Neural progenitor cell (in vitro differentiated cells): ENCODE measurements at regions not wholly inside any gene's neighbourhood (a gene's known extent, or its start where the extent isn't known, plus 50 kb on each side); places are given as distances from the start of the nearest gene placed in this dataset.

Source experiments
- DNase-seq: peaks from one replicate; pipeline ENCODE4 v3.0.0-alpha.2; 2016; ENCODE audit warnings: low spot score
- H2AFZ ChIP-seq: fragments of 200-600 bp; sonication (generic); replicated peaks from 2 replicates; pipeline ENCODE4 v1.6.1; 2016; ENCODE audit warnings: antibody characterized with exemption
- H3F3A ChIP-seq: fragments of 200-600 bp; sonication (generic); 2 replicates; pipeline ENCODE4 v1.6.1; 2016; ENCODE audit warnings: antibody characterized with exemption, low read depth
- H3K27ac ChIP-seq: fragments of 200-600 bp; sonication (generic); 2 replicates; pipeline ENCODE4 v1.5.1; 2016; ENCODE audit warnings: mild to moderate bottlenecking
- H3K27me3 ChIP-seq: fragments of 200-600 bp; sonication (generic); 2 replicates; pipeline ENCODE4 v1.6.1; 2016; ENCODE audit warnings: mild to moderate bottlenecking, moderate library complexity
- H3K36me3 ChIP-seq: fragments of 200-600 bp; sonication (generic); 2 replicates; pipeline ENCODE4 v1.5.1; 2016
- H3K4me1 ChIP-seq: fragments of 200-600 bp; sonication (generic); 2 replicates; pipeline ENCODE4 v1.6.1; 2016; ENCODE audit warnings: mixed run types
- H3K4me2 ChIP-seq: fragments of 200-600 bp; sonication (generic); 2 replicates; pipeline ENCODE4 v1.6.1; 2016
- H3K4me3 ChIP-seq: fragments of 200-600 bp; sonication (generic); 2 replicates; pipeline ENCODE4 v1.5.1; 2016
- H3K79me2 ChIP-seq: fragments of 200-600 bp; sonication (generic); 2 replicates; pipeline ENCODE4 v1.6.1; 2016; ENCODE audit warnings: low read depth
- H3K9ac ChIP-seq: fragments of 200-600 bp; sonication (generic); 2 replicates; pipeline ENCODE4 v1.6.1; 2016
- H3K9me3 ChIP-seq: fragments of 200-600 bp; sonication (generic); 2 replicates; pipeline ENCODE4 v1.5.1; 2016; ENCODE audit warnings: low read depth
- H4K20me1 ChIP-seq: fragments of 200-600 bp; sonication (generic); 2 replicates; pipeline ENCODE4 v1.6.1; 2016; ENCODE audit warnings: low read depth
- H3K27ac Mint-ChIP-seq: 3 replicates; pipeline ENCODE4 v1.8.0; 2021; ENCODE audit warnings: mixed read lengths
- H3K27me3 Mint-ChIP-seq: 2 replicates; pipeline ENCODE4 v1.8.0; 2022; ENCODE audit warnings: low read depth, mild to moderate bottlenecking, inconsistent platforms, moderate library complexity, mixed read lengths; ENCODE audit not compliant: insufficient read depth
- H3K36me3 Mint-ChIP-seq: 3 replicates; pipeline ENCODE4 v1.8.0; 2021; ENCODE audit warnings: mixed read lengths
- H3K4me1 Mint-ChIP-seq: 3 replicates; pipeline ENCODE4 v1.8.0; 2021; ENCODE audit warnings: mixed read lengths
- H3K4me3 Mint-ChIP-seq: 3 replicates; pipeline ENCODE4 v1.8.0; 2021; ENCODE audit warnings: mild to moderate bottlenecking, moderate library complexity, mixed read lengths
- H3K9me3 Mint-ChIP-seq: 3 replicates; pipeline ENCODE4 v1.8.0; 2020; ENCODE audit warnings: mixed read lengths
- CTCF ChIP-seq: fragments of 200-600 bp; sonication (generic); IDR thresholded peaks from 2 replicates; pipeline ENCODE4 v1.5.1; 2017; ENCODE audit warnings: antibody characterized with exemption, mild to moderate bottlenecking
- EZH2 ChIP-seq: fragments of 200-600 bp; sonication (generic); IDR thresholded peaks from 2 replicates; pipeline ENCODE4 v1.6.1; 2017; ENCODE audit warnings: antibody characterized with exemption, mild to moderate bottlenecking, moderate library complexity
- EZH2phosphoT487 ChIP-seq: fragments of 200-600 bp; sonication (generic); IDR thresholded peaks from 2 replicates; pipeline ENCODE4 v1.6.1; 2017; ENCODE audit warnings: antibody characterized with exemption

DNA sequence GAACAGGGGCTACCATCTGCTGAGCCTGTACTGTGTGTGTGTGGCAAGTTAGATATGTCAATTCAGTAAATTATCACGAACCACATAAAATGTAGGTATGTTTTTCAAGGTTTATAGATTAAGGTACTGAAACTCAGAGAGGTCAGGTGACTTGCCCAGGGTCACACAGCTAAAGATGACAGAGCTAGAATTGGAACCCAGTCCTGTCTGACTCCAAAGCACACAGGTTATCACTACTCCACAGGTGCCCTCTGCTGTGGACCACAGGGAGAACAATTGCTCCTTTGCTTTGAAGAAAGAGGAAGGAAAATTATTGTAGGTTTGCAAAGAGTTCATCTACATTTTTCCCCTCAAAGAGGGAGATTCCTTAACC, 229.7 kb upstream of the AGAP1 start:
- Histone ChIP-seq H3K27me3 (no peaks in the 10 kb centered on the region), H3K36me3 (no peaks in the 10 kb centered on the region), H4K20me1 (no peaks in the 10 kb centered on the region), H3K9ac (no peak overlapping the region), H3K4me3 (no peak overlapping the region), H3K4me2 (no peak overlapping the region), H3K27ac (no peak overlapping the region), H3K9me3 (no peaks in the 10 kb centered on the region), H3K79me2 (no peaks in the 10 kb centered on the region), H3F3A (no peaks in the 10 kb centered on the region), H3K4me1 (no peaks in the 10 kb centered on the region), H2AFZ (no peak overlapping the region)
- TF ChIP-seq CTCF (no peak), EZH2phosphoT487 (no peak), EZH2 (no peak)
- Mint-ChIP-seq H3K9me3 (no peaks in the 10 kb centered on the region), H3K36me3 (no peaks in the 10 kb centered on the region), H3K27me3 (peaks cover 8% of the 10 kb centered on the region), H3K4me1 (peaks cover 39% of the 10 kb centered on the region), H3K27ac (no peak overlapping the region), H3K4me3 (no peak overlapping the region)
- no peak for DNase-seq

DNA sequence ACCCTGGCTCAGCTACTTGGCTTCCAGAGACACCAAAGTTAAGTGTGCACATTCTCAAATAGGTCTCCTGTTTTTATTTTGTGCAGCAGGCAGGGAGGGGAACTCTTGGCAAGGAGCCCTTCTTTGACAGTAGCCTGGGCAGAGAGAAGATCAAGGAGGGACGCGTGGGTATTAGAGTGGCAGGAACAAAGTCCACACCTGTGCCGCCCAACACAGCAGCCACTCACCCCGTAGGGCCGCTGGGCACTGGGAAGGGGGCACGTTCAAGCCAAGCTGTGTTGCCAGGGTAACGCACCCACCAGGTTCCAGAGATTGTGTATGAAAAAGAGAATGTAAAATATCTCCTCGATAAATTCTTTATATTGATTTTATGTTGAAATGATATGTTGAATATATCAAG, 229.3 kb upstream of the AGAP1 start:
- no peaks in the 10 kb centered on the region for H3K9me3 Mint-ChIP-seq
- H4K20me1 ChIP-seq, result no peaks in the 10 kb centered on the region

DNA sequence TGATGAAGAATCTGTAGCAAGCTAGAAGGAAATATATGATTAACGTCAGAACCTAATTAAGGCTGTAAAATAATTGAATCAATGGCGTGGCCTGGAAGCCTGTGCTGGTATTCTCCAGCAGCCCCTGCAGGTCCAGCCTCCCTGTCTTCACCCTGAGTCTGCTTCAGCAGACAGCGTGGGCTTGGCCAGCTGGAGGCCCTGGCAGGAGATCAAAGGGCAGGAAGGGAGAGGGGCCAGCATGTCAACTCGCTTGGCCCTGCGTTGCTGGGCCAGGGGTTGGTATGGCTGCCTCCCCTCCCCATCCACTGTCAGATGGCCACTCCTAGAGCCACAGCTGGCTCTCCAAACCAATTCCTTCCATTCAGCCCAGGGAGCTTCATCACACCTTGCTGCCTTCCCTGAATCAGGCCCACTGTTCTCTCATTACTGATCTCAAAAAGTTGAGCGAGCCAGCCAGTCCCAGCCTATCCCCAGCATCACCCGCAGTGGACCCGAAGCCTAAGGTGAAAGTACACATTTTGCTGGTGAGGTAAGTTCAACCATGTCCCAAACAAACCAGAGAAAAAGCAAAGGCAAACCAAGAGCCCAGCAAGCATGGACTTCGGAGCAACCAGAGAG, 228.4 kb upstream of the AGAP1 start:
- DNase-seq, result no peak
- peaks cover 6% of the 10 kb centered on the region for H3K27me3 Mint-ChIP-seq
- no peak overlapping the region for H3K4me2 ChIP-seq
- H3K4me3 Mint-ChIP-seq, result no peak overlapping the region
- H3K9me3 Mint-ChIP-seq, result no peaks in the 10 kb centered on the region
- no peaks in the 10 kb centered on the region for H3F3A ChIP-seq
- H3K27ac Mint-ChIP-seq, result no peak overlapping the region
- TF ChIP-seq EZH2, result no peak
- no peak for TF ChIP-seq CTCF
- no peak for TF ChIP-seq EZH2phosphoT487
- no peaks in the 10 kb centered on the region for H3K36me3 Mint-ChIP-seq
- H3K9me3 ChIP-seq, result no peaks in the 10 kb centered on the region
- no peak overlapping the region for H3K27ac ChIP-seq
- no peaks in the 10 kb centered on the region for H3K4me1 ChIP-seq
- H3K4me1 Mint-ChIP-seq, result peaks cover 41% of the 10 kb centered on the region
- no peaks in the 10 kb centered on the region for H4K20me1 ChIP-seq
- no peak overlapping the region for H3K9ac ChIP-seq
- H3K27me3 ChIP-seq, result no peaks in the 10 kb centered on the region
- H3K36me3 ChIP-seq, result no peaks in the 10 kb centered on the region
- no peaks in the 10 kb centered on the region for H3K79me2 ChIP-seq
- H2AFZ ChIP-seq, result no peak overlapping the region
- H3K4me3 ChIP-seq, result no peak overlapping the region

More for the DNA sequence above, 229.3 kb upstream of the AGAP1 start:
- H3K36me3 ChIP-seq, result no peaks in the 10 kb centered on the region
- peaks cover 8% of the 10 kb centered on the region for H3K27me3 Mint-ChIP-seq
- no peak for DNase-seq
- H3K4me1 ChIP-seq, result no peaks in the 10 kb centered on the region
- no peaks in the 10 kb centered on the region for H3K9me3 ChIP-seq
- peaks cover 39% of the 10 kb centered on the region for H3K4me1 Mint-ChIP-seq
- H3F3A ChIP-seq, result no peaks in the 10 kb centered on the region
- H3K4me3 ChIP-seq, result no peak overlapping the region
- TF ChIP-seq EZH2 (no peak), CTCF (no peak), EZH2phosphoT487 (no peak)
- no peak overlapping the region for H3K9ac ChIP-seq
- no peak overlapping the region for H3K27ac Mint-ChIP-seq
- no peaks in the 10 kb centered on the region for H3K27me3 ChIP-seq
- H3K4me2 ChIP-seq, result no peak overlapping the region
- no peak overlapping the region for H2AFZ ChIP-seq
- H3K4me3 Mint-ChIP-seq, result no peak overlapping the region
- H3K79me2 ChIP-seq, result no peaks in the 10 kb centered on the region
- no peaks in the 10 kb centered on the region for H3K36me3 Mint-ChIP-seq
- H3K27ac ChIP-seq, result no peak overlapping the region
